Activated CD8-positive, alpha-beta memory T cell treated with anti-CD3 and anti-CD28 coated beads, Interleukin-2, amount 10 ng/mL, durations not matched to agents 7 days and 5 days (primary cell): ENCODE measurements at regions not wholly inside any gene's neighbourhood (a gene's known extent, or its start where the extent isn't known, plus 50 kb on each side); places are given as distances from the start of the nearest gene placed in this dataset.

Experiments used
- ATAC-seq: fragments of 150-1000 bp; cut with Tn5 transposase; one replicate; pipeline ENCODE4 v1.10.0; 2021; ENCODE audit warnings: moderate library complexity
- CTCF ChIA-PET: fragments of 350-600 bp; sonication (Branson Sonifier 250); formaldehyde crosslinking; loops from one replicate; lab custom pipeline; 2021; ENCODE audit warnings: antibody characterized with exemption; lab: Charles Lee
- DNase-seq: peaks from one replicate; pipeline ENCODE4 v3.0.0-alpha.2; 2020
- H3K27ac Mint-ChIP-seq: one replicate; pipeline ENCODE4 v1.8.0; 2021; ENCODE audit warnings: mild to moderate bottlenecking, mixed read lengths
- H3K27me3 Mint-ChIP-seq: one replicate; pipeline ENCODE4 v1.8.0; 2021; ENCODE audit warnings: mixed read lengths
- H3K36me3 Mint-ChIP-seq: one replicate; pipeline ENCODE4 v1.8.0; 2021; ENCODE audit warnings: mild to moderate bottlenecking, mixed read lengths
- H3K4me1 Mint-ChIP-seq: one replicate; pipeline ENCODE4 v1.8.0; 2021; ENCODE audit warnings: mixed read lengths
- H3K4me3 Mint-ChIP-seq: one replicate; pipeline ENCODE4 v1.8.0; 2021; ENCODE audit warnings: mild to moderate bottlenecking, moderate library complexity, mixed read lengths
- H3K9me3 Mint-ChIP-seq: one replicate; pipeline ENCODE4 v1.8.0; 2022; ENCODE audit warnings: low read depth, mixed read lengths

GRCh38 chr9:14511452-14511851, 181.8 kb downstream of the ZDHHC21 start:
- H3K27me3 Mint-ChIP-seq = peaks cover 4% of the 10 kb centered on the region
- DNase-seq (no peak), ATAC-seq (no peak)
- no peaks in the 10 kb centered on the region for H3K36me3 Mint-ChIP-seq
- no peak overlapping the region for H3K4me3 Mint-ChIP-seq
- CTCF ChIA-PET = no interaction called here
- no peaks in the 10 kb centered on the region for H3K4me1 Mint-ChIP-seq
- H3K9me3 Mint-ChIP-seq = no peaks in the 10 kb centered on the region
- H3K27ac Mint-ChIP-seq = no peak overlapping the region

- no peak overlapping the region for H3K4me3 Mint-ChIP-seq
- no peak overlapping the region for H3K27ac Mint-ChIP-seq
- no peaks in the 10 kb centered on the region for H3K9me3 Mint-ChIP-seq
- no peaks in the 10 kb centered on the region for H3K36me3 Mint-ChIP-seq
- peaks cover 6% of the 10 kb centered on the region for H3K27me3 Mint-ChIP-seq
- no peaks in the 10 kb centered on the region for H3K4me1 Mint-ChIP-seq
- DNase-seq (no peak), ATAC-seq (no peak)
- CTCF ChIA-PET = no interaction called here
Observed at GRCh38 chr9:14508884-14509283, 184.3 kb downstream of the ZDHHC21 start.

GRCh38 chr9:14501366-14501765, 187.4 kb upstream of the NFIB start:
- Mint-ChIP-seq H3K36me3 (no peaks in the 10 kb centered on the region), H3K27ac (no peak overlapping the region), H3K27me3 (peaks cover 2% of the 10 kb centered on the region), H3K4me3 (no peak overlapping the region), H3K4me1 (no peaks in the 10 kb centered on the region), H3K9me3 (no peaks in the 10 kb centered on the region)
- no peak for ATAC-seq
- no peak for DNase-seq
- CTCF ChIA-PET = no interaction called here

GRCh38 chr9:14500705-14501104, 186.8 kb upstream of the NFIB start:
- no peaks in the 10 kb centered on the region for H3K9me3 Mint-ChIP-seq
- H3K4me1 Mint-ChIP-seq = no peaks in the 10 kb centered on the region
- CTCF ChIA-PET = no interaction called here
- no peaks in the 10 kb centered on the region for H3K36me3 Mint-ChIP-seq
- DNase-seq (no peak), ATAC-seq (no peak)
- no peak overlapping the region for H3K4me3 Mint-ChIP-seq
- H3K27ac Mint-ChIP-seq = no peak overlapping the region
- no peaks in the 10 kb centered on the region for H3K27me3 Mint-ChIP-seq

GRCh38 chr9:14499976-14500375, 186.0 kb upstream of the NFIB start:
- DNase-seq = no peak
- H3K36me3 Mint-ChIP-seq = no peaks in the 10 kb centered on the region
- CTCF ChIA-PET = no interaction called here
- H3K4me1 Mint-ChIP-seq = no peaks in the 10 kb centered on the region
- no peak overlapping the region for H3K27ac Mint-ChIP-seq
- H3K9me3 Mint-ChIP-seq = no peaks in the 10 kb centered on the region
- ATAC-seq = no peak
- H3K4me3 Mint-ChIP-seq = no peak overlapping the region
- H3K27me3 Mint-ChIP-seq = no peaks in the 10 kb centered on the region

GRCh38 chr9:14498824-14499223, 184.9 kb upstream of the NFIB start:
- Mint-ChIP-seq H3K4me1 (no peaks in the 10 kb centered on the region), H3K9me3 (no peaks in the 10 kb centered on the region), H3K36me3 (no peaks in the 10 kb centered on the region), H3K27me3 (no peaks in the 10 kb centered on the region), H3K27ac (no peak overlapping the region), H3K4me3 (no peak overlapping the region)
- DNase-seq (no peak), ATAC-seq (no peak)
- CTCF ChIA-PET = no interaction called here

- Mint-ChIP-seq H3K27ac (no peak overlapping the region), H3K4me1 (no peaks in the 10 kb centered on the region), H3K4me3 (no peak overlapping the region), H3K36me3 (no peaks in the 10 kb centered on the region), H3K9me3 (no peaks in the 10 kb centered on the region), H3K27me3 (no peaks in the 10 kb centered on the region)
- ATAC-seq (no peak), DNase-seq (no peak)
- CTCF ChIA-PET = no interaction called here
Observed at GRCh38 chr9:14497476-14497875, 183.5 kb upstream of the NFIB start.

GRCh38 chr9:14488421-14489190, 174.7 kb upstream of the NFIB start:
- no peak for ATAC-seq
- H3K9me3 Mint-ChIP-seq = no peaks in the 10 kb centered on the region
- no peaks in the 10 kb centered on the region for H3K4me1 Mint-ChIP-seq
- no peaks in the 10 kb centered on the region for H3K36me3 Mint-ChIP-seq
- DNase-seq = no peak
- no peak overlapping the region for H3K27ac Mint-ChIP-seq
- no peak overlapping the region for H3K4me3 Mint-ChIP-seq
- H3K27me3 Mint-ChIP-seq = peaks cover 2% of the 10 kb centered on the region
- CTCF ChIA-PET = no interaction called here

- no peaks in the 10 kb centered on the region for H3K36me3 Mint-ChIP-seq
- DNase-seq (no peak), ATAC-seq (no peak)
- H3K4me1 Mint-ChIP-seq = no peaks in the 10 kb centered on the region
- H3K27ac Mint-ChIP-seq = no peak overlapping the region
- CTCF ChIA-PET = no interaction called here
- H3K4me3 Mint-ChIP-seq = no peak overlapping the region
- peaks cover 2% of the 10 kb centered on the region for H3K27me3 Mint-ChIP-seq
- no peaks in the 10 kb centered on the region for H3K9me3 Mint-ChIP-seq
Observed at GRCh38 chr9:14487547-14488185, 173.7 kb upstream of the NFIB start.

- Mint-ChIP-seq H3K27me3 (peaks cover 2% of the 10 kb centered on the region), H3K9me3 (no peaks in the 10 kb centered on the region), H3K36me3 (no peaks in the 10 kb centered on the region), H3K4me1 (no peaks in the 10 kb centered on the region), H3K4me3 (no peak overlapping the region), H3K27ac (no peak overlapping the region)
- CTCF ChIA-PET = no interaction called here
- DNase-seq (no peak), ATAC-seq (no peak)
Observed at GRCh38 chr9:14485366-14485765, 171.4 kb upstream of the NFIB start.

GRCh38 chr9:14482856-14483255, 168.9 kb upstream of the NFIB start:
- Mint-ChIP-seq H3K27me3 (peaks cover 2% of the 10 kb centered on the region), H3K27ac (no peak overlapping the region), H3K9me3 (no peaks in the 10 kb centered on the region), H3K4me1 (no peaks in the 10 kb centered on the region), H3K36me3 (no peaks in the 10 kb centered on the region), H3K4me3 (no peak overlapping the region)
- ATAC-seq (no peak), DNase-seq (no peak)
- CTCF ChIA-PET = no interaction called here

GRCh38 chr9:14480526-14480925, 166.6 kb upstream of the NFIB start:
- Mint-ChIP-seq H3K4me3 (no peak overlapping the region), H3K27ac (no peak overlapping the region), H3K36me3 (no peaks in the 10 kb centered on the region), H3K9me3 (no peaks in the 10 kb centered on the region), H3K4me1 (no peaks in the 10 kb centered on the region), H3K27me3 (peaks cover 3% of the 10 kb centered on the region)
- DNase-seq (no peak), ATAC-seq (no peak)
- CTCF ChIA-PET = no interaction called here

GRCh38 chr9:14479163-14479560, 165.2 kb upstream of the NFIB start:
- H3K27me3 Mint-ChIP-seq = peaks cover 3% of the 10 kb centered on the region
- H3K27ac Mint-ChIP-seq = no peak overlapping the region
- no peak overlapping the region for H3K4me3 Mint-ChIP-seq
- H3K36me3 Mint-ChIP-seq = no peaks in the 10 kb centered on the region
- DNase-seq (no peak), ATAC-seq (no peak)
- CTCF ChIA-PET = no interaction called here
- no peaks in the 10 kb centered on the region for H3K9me3 Mint-ChIP-seq
- H3K4me1 Mint-ChIP-seq = no peaks in the 10 kb centered on the region
